Fibroblast of villous mesenchyme (primary cell): ENCODE measurements at regions not wholly inside any gene's neighbourhood (a gene's known extent, or its start where the extent isn't known, plus 50 kb on each side); places are given as distances from the start of the nearest gene placed in this dataset.

Source experiments
- DNase-seq: peaks from one replicate; pipeline ENCODE4 v3.0.0-alpha.2; 2010; ENCODE audit warnings: low read depth
- H3K4me3 ChIP-seq: 2 replicates; pipeline ENCODE4 v1.5.1; 2011; ENCODE audit warnings: low read depth, mild to moderate bottlenecking, low read length
- CTCF ChIP-seq: IDR thresholded peaks from 2 replicates; pipeline ENCODE4 v1.5.1; 2012; ENCODE audit warnings: low read depth, mild to moderate bottlenecking, low read length; ENCODE audit not compliant: insufficient read depth

DNA sequence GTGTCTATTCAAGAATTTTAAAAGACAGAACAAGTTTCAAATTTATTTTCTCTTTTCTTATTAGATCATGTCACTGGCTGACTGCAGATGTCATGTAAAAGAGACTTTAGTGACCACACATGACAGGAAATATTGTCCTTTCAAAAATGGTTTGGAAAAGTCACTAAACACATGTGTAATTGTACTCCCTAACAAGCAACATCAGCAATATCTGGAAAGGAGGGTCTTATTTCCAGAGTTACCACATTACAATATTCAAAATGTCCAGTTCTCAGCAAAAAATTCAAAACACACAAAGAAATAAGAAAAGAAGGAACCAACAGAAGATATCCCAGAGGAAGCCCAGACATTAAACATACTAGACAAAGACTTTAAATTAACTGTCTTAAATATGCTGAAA lies 197.1 kb downstream of the EN1 start:
- TF ChIP-seq CTCF = no peak
- DNase-seq = no peak
- no peak overlapping the region for H3K4me3 ChIP-seq

GRCh38 chr2:118645876-118646275 lies 201.6 kb downstream of the EN1 start:
- no peak overlapping the region for H3K4me3 ChIP-seq
- no peak for TF ChIP-seq CTCF
- DNase-seq = no peak

DNA sequence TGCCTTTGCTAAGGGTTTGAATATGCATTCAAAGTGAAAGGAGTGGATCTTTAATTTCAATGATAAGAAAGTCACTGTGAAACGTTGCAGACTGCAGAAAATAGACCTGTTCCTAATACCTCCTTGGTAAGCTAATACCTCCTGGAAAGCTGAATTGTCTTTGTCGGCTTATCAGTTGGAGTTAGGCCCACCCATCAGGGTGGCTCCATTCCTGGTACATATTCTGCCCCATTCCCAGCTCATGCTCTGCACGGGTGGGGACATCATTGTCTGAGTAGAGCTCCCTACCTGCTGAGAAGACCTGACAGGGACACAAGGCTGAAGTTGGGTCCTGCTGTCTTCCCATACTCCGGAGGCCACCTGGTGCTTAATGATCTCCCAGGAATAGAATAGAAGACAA lies 203.3 kb downstream of the EN1 start:
- no peak for TF ChIP-seq CTCF
- no peak overlapping the region for H3K4me3 ChIP-seq
- DNase-seq = no peak

DNA sequence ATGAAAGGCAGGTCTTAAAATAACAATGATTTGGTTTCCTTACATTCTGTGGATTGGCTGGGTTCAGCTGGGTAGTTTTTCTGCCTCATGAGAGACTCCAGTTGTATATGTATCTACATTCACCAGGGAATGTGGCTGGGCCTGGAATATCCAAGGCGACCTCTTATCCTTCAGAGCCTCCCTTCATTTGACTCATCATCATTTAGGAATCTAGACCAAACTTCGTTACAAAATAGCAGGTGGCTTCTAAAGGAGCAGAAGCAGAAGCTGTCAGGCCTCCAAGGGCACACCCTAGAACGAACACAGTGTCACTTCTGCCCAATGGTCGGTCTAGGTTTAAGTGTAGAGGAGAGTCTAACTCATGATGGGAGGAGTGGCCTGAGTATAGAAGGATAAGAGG lies 204.2 kb downstream of the EN1 start:
- no peak overlapping the region for H3K4me3 ChIP-seq

DNA sequence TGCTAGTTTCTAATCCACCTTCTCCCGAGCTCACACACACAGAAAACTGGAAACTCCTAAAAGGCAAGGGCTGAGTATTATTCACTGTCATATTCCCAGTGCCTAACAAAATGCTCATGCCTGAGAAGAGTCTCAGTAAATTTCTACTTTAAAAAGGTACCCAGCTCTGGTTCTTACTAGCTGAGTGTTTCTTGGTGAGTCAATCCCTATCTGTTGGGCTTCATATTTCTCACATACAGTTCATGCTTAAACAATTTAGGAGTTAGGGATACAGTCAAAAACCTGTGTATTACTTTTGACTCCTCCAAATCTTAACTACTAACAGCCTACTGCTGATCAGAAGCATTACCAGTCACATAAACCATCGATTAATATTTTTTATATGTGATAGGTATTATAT lies 204.9 kb downstream of the EN1 start:
- no peak for TF ChIP-seq CTCF
- H3K4me3 ChIP-seq = no peak overlapping the region
- no peak for DNase-seq

More for the DNA sequence above, 204.2 kb downstream of the EN1 start:
- no peak for TF ChIP-seq CTCF
- DNase-seq = no peak

DNA sequence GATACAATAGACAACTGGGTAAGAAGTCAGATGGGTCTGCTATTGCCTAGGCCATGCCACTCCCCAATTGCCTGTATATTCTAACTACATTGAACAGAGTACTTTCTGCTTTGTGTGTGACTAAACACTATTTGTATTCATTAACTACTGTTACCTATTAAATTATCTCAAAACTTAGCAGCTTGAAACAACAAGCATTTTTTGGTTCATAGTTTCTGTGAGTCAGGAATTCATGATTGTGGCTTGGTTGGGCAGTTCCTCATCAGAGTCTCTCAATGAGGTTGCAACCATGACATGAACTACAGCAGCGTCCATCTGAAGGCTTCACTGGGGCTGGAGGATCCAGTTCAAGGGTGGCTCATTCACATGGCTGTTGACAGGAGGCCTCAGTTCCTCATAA lies 205.7 kb downstream of the EN1 start:
- H3K4me3 ChIP-seq = no peak overlapping the region
- DNase-seq = no peak
- TF ChIP-seq CTCF = no peak

DNA sequence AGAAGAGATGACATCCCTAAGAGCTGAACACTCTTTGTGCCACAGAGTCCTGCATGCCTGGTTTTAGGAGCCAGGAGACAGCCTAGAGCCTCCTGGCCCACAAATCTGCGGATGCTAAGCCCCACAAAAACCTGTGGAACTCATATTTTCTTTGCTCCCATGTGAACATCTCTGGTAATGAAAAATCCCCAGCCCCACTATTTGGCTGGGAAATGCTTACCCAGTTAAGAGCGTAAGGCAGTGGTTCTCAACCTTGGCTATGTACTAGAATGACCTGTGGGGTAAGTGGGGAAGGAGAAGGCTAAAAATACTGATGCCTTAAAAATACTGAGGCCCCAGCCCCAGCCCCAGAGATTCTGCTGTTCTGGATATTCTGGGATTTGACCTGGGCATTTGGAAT lies 208.1 kb downstream of the EN1 start:
- no peak overlapping the region for H3K4me3 ChIP-seq
- DNase-seq = no peak

More for the DNA sequence above, 208.1 kb downstream of the EN1 start:
- TF ChIP-seq CTCF = no peak
